Astrocyte (in vitro differentiated cells and primary cell): ENCODE measurements at regions not wholly inside any gene's neighbourhood (a gene's known extent, or its start where the extent isn't known, plus 50 kb on each side); places are given as distances from the start of the nearest gene placed in this dataset.

Source experiments
- CTCF ChIP-seq: IDR thresholded peaks from 2 replicates; pipeline ENCODE4 v1.5.1; 2011; ENCODE audit warnings: low read depth, mild to moderate bottlenecking, inconsistent platforms, low read length, moderate library complexity; ENCODE audit not compliant: insufficient read depth
- EZH2 ChIP-seq: IDR thresholded peaks from 2 replicates; pipeline ENCODE4 v1.6.1; 2012; ENCODE audit warnings: mild to moderate bottlenecking, low read length, inconsistent platforms; ENCODE audit not compliant: insufficient read depth

DNA sequence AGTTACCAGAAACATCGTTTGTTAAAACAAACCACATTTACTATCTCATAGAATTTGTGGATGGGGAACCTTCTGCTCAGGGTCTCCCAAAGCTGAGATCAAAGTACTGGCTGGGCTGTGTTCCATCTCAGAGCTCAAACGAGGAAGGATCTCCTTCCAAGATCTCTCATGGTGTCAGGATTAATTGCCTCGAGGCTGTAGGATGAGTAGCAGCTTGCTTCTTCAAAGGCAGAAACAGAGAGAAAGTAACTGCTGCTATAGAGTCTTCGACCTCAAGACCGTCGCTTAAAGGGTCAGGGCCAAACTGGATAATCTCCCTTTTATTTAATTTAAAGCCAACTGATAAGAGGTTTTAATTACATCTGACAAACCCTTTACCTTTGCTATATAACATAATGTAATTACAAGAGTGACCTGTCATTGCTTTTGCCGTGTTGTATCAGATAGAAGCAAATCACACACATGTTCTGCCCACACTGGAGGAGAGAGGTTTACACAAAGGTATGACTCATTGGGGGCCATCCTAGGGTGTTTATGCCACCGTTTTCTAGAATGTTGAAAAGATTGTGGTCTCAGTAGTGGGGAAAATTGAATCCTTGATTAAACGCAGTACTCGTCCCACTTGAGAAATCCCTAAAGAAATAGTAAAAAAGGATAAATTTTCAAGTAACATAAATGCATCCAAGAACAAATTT is 868.8 kb upstream of the TMEM132C start:
- TF ChIP-seq CTCF (no peak), EZH2 (no peak)
